Mammary epithelial cell (primary cell): ENCODE measurements at regions not wholly inside any gene's neighbourhood (a gene's known extent, or its start where the extent isn't known, plus 50 kb on each side); places are given as distances from the start of the nearest gene placed in this dataset.

Source experiments
- EZH2 ChIP-seq: IDR thresholded peaks from 2 replicates; pipeline ENCODE4 v1.6.1; 2012; ENCODE audit warnings: low read length, inconsistent platforms, borderline replicate concordance
- TF ChIP-seq, protein P1 (sequence below), 2 donors: IDR thresholded peaks in 1 of 2; conservative IDR thresholded peaks in 1 of 2; 2 replicates each; pipeline ENCODE4 v1.5.1; 2011 to 2012; ENCODE audit warnings: inconsistent platforms in 2 of 2, low read length in 2 of 2, mild to moderate bottlenecking in 2 of 2, control low read depth in 1 of 2, low read depth in 1 of 2; ENCODE audit not compliant: insufficient read depth in 1 of 2; ENCODE audit errors: extremely low read depth in 1 of 2

DNA sequence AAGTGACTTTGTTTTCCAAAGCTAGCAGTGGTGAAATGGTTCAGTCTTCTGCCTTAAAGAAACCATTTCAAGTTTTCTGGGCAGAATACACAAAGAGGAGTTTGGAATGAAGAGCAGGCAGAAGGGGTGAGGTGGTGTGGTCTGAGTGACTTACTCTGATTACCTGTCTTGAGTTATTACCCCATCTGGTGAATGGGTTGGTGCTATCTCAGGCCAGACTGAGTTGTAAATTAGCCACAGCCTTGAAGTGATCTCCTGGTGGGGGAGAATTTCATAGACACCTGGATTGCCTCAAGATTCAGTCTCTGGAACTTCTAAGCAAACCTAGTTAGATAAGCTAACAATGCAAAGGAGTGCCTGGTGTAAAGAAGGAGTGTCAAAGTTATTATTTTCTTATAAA, 983.5 kb upstream of the NXPH2 start:
- TF ChIP-seq, protein P1, sequence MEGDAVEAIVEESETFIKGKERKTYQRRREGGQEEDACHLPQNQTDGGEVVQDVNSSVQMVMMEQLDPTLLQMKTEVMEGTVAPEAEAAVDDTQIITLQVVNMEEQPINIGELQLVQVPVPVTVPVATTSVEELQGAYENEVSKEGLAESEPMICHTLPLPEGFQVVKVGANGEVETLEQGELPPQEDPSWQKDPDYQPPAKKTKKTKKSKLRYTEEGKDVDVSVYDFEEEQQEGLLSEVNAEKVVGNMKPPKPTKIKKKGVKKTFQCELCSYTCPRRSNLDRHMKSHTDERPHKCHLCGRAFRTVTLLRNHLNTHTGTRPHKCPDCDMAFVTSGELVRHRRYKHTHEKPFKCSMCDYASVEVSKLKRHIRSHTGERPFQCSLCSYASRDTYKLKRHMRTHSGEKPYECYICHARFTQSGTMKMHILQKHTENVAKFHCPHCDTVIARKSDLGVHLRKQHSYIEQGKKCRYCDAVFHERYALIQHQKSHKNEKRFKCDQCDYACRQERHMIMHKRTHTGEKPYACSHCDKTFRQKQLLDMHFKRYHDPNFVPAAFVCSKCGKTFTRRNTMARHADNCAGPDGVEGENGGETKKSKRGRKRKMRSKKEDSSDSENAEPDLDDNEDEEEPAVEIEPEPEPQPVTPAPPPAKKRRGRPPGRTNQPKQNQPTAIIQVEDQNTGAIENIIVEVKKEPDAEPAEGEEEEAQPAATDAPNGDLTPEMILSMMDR (conservative IDR thresholded peaks at IDR 0.05 in 1 of 2, IDR thresholded peaks at IDR 0.05 in 1 of 2; ENCODE audit: extremely low read depth in 1 of 2, insufficient read depth in 1 of 2, low read depth in 1 of 2, low read length in 2 of 2) = no peak
- no peak for TF ChIP-seq EZH2
